SKM-1 (cell line): ENCODE measurements at regions not wholly inside any gene's neighbourhood (a gene's known extent, or its start where the extent isn't known, plus 50 kb on each side); places are given as distances from the start of the nearest gene placed in this dataset.
"Not testable (repeated sequence)": the region's sequence is repeated elsewhere in the genome, so short reads cannot be mapped to it uniquely, and the experiment has no call there.

Experiments used
- DNase-seq: peaks from one replicate; lab custom pipeline; 2025; ENCODE audit not compliant: unreplicated experiment; lab: John Stamatoyannopoulos, UW

- no peak for DNase-seq
Observed at GRCh38 chr3:90180543-90180942, 1073.1 kb downstream of the EPHA3 start.

- DNase-seq: peak; percentile 1
Observed at GRCh38 chr3:90182291-90182976, 1075.0 kb downstream of the EPHA3 start.

DNA sequence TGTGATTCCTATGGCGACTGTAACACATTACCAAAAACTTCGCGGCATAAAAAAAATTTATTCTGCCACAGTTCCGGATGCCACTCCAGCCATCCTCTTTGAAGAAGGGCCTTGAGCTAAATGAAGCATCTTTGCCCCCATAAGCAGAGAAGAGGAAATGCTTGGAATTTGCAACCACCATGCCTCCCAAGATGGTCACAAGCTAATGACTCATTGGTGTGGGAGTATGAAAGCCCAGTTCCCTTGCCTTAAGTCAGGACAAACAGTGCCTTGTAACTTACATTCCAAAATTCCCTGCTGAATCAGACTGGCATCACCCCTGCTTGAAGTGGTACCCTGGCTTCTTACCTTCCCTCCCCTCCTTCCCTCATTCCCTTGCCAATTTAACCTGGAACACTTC is 1077.4 kb downstream of the EPHA3 start:
- no peak for DNase-seq

DNA sequence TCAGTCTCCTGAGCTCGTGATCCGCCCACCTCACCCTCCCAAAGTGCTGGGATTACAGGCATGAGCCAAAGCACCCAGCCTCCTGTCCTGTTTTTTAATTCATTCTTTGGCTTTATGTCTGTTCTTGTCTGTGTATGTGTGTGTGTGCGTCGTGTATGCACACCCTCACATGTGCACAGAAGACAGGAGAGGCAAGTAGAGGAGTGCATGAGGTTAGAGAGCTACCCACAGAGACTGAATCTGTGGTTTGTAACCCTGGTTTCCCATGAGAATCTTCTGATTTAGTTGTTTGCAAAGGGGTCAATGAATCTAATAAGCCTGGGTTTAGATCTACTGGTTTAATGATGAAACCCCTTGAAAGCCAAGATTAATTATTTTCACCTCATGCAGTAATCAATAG is 1090.0 kb downstream of the EPHA3 start:
- not testable (repeated sequence) for DNase-seq

DNA sequence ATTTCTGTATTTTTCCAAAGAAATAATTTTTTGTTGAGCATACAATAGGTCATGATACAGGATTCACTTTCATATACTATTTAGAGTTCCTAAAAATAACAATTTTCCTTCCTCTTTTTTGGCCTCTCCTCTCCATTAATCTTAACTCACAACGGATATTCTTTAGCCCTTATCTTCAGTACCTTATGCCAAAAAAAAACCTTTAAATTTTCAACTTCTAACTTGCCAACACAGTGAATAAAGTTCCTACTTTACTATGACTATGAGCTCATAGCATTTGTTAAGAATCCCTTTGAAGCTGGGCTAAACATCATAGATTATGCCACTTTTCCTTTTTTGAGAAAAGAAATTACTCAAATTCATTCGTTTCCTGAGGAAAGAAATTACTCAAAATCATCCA is 1095.5 kb downstream of the EPHA3 start:
- DNase-seq: not testable (repeated sequence)

DNA sequence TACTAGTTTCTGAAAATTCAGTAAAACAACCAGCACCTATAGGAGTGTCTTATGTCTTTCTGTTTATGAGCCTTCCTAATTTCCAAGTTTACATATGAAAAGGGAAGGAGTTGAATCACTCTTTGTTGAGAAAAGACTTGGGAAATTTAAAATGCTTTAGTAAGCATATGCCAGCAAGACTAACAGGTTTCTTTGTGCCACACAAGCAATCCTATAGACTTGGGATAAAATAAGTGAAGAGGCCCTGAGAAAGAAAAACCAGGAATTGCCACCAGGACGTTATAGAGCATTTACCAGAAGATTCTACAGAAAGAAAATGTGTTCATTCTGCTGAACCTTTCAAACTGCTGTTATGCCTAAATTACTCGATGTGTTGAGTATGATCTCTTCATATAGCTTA is 1099.1 kb downstream of the EPHA3 start:
- not testable (repeated sequence) for DNase-seq

GRCh38 chr3:90207353-90208097 is 1100.1 kb downstream of the EPHA3 start:
- DNase-seq: not testable (repeated sequence)

DNA sequence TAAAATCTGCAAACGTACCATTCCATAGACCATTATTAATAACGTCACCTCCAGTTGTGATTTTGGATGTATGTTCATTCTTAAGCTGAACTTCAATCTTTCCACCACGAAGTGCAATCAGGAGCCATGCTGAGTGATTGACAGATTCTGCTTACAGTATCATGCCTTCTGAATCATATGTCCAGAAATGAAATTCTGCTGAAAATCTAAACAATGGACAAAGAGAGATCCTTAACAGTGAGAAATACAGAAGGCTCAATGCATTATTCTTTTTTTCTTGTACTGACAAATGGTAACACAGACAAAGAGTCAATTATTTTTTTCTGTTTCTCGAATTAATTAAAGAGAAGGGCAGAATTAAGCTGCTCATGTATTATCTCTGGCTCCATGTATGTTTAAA is 1114.5 kb downstream of the EPHA3 start:
- no peak for DNase-seq

GRCh38 chr3:90241481-90241880 is 1134.1 kb downstream of the EPHA3 start:
- no peak for DNase-seq

DNA sequence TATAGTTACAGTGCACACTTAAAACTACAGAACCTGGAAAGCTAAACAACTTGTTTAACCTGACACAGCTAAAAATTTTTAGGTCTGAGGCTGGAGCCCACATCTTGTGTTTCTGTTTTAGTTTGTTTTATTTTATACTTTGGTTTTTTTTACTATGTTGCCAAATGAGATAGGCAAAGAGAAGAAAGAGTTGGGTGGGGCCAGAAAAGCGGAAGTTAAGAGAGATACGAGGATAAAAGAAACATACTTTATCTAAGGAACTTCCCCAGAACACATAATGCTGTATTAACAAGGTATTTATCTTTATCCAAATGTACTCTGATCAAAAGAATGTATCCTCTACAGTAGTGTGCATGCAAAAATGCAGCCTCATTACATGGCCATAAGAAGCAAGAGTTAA is 1145.7 kb downstream of the EPHA3 start:
- no peak for DNase-seq

GRCh38 chr3:90261481-90262433 is 1154.3 kb downstream of the EPHA3 start:
- no peak for DNase-seq
